ENCODE measurements at regions not wholly inside any gene's neighbourhood (a gene's known extent, or its start where the extent isn't known, plus 50 kb on each side); places are given as distances from the start of the nearest gene placed in this dataset.

DNA sequence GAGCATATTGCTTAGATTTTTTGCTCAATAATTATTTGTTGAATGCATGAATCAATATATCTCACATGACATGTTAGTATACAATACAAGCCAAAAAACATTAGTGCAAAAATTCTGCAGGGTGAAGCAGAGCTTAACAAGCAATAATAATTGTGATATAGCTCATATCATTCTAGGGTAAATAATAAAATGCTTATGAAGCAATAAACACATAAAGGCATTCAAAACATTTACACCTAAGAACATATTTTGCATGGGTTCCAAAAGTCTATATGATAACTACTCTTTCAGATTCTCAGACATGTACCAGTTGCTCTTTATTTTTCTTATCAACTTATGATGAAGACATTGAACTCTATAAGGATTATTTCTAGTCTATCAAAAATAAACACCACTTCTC, 886.2 kb downstream of the TRHDE start:
- in situ Hi-C loops (cut with HindIII; ENCODE audit: low sequenced_read_pairs) = no loop called here
- TF ChIP-seq, protein P1, sequence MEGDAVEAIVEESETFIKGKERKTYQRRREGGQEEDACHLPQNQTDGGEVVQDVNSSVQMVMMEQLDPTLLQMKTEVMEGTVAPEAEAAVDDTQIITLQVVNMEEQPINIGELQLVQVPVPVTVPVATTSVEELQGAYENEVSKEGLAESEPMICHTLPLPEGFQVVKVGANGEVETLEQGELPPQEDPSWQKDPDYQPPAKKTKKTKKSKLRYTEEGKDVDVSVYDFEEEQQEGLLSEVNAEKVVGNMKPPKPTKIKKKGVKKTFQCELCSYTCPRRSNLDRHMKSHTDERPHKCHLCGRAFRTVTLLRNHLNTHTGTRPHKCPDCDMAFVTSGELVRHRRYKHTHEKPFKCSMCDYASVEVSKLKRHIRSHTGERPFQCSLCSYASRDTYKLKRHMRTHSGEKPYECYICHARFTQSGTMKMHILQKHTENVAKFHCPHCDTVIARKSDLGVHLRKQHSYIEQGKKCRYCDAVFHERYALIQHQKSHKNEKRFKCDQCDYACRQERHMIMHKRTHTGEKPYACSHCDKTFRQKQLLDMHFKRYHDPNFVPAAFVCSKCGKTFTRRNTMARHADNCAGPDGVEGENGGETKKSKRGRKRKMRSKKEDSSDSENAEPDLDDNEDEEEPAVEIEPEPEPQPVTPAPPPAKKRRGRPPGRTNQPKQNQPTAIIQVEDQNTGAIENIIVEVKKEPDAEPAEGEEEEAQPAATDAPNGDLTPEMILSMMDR (IDR thresholded peaks at IDR 0.05; ENCODE audit: low read depth, low read length) = no peak
- DNase-seq (ENCODE audit: low read depth, low spot score) = no peak
- no peak overlapping the region for H3K4me3 ChIP-seq (ENCODE audit: low read depth, low read length)

DNA sequence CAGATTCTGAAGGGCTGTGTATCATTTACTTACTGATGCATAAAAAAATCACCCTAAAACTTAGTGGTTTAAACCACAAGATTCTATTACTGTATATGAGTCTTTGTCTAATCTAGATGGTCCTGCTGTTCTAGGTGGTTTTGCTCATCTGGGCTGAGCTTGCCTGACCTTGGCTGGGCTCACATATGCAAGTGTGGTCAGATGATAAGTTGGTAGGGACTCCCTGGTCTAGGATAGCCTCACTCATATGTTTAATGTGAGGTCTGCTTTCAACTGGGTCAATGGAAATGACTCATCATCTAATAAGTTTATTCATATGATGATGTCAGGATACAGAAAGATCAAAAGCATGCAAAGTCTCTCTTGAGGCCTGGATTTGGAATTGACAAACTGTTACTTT, 887.8 kb downstream of the TRHDE start:
- H3K4me3 ChIP-seq (ENCODE audit: low read depth, low read length) = no peak overlapping the region
- TF ChIP-seq, protein P1 (IDR thresholded peaks at IDR 0.05; ENCODE audit: low read depth, low read length) = no peak
- in situ Hi-C loops (cut with HindIII; ENCODE audit: low sequenced_read_pairs) = no loop called here
- DNase-seq (ENCODE audit: low read depth, low spot score) = no peak

DNA sequence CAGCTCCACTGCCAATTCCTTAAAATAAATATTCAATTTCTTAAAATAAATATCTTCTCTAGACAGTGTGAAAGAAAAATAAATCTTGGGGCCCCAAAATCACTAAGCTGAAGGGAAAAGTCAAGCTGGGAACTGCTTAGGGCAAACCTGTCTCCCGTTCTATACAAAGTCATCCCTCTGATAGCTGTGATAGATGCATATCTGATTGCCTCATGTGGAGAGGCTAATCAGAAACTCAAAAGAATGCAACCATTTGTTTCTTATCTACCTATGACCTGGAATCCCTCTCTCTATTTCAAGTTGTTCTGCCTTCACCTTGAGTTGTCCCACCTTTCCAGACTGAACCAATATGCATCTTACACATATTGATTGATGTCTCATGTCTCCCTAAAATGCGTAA, 889.8 kb downstream of the TRHDE start:
- TF ChIP-seq, protein P1 (IDR thresholded peaks at IDR 0.05; ENCODE audit: low read depth, low read length) = no peak
- no peak overlapping the region for H3K4me3 ChIP-seq (ENCODE audit: low read depth, low read length)

DNA sequence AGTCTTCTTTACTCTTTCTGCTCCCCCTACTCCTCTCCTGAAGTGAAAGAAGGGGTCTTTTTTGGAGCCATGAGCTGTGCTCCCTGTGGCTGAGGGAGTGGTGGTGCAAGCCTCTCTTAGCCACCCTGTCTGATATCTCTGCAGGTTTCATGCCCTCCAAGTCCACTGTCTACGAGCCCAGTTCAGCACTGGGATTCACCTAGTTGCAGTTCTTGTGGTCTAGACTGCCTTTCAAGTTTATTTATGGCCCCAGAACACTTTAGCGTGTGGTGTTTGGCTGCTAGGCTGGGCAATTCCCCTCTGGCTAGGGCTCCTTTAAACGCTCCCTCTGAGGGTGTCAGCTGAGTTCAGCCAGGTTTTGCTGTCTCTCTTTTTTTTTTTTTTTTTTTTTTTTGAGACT, 908.6 kb downstream of the TRHDE start:
- no peak overlapping the region for H3K4me3 ChIP-seq (ENCODE audit: low read depth, low read length)
- in situ Hi-C loops (cut with HindIII; ENCODE audit: low sequenced_read_pairs) = no loop called here
- TF ChIP-seq, protein P1 (IDR thresholded peaks at IDR 0.05; ENCODE audit: low read depth, low read length) = no peak
- DNase-seq (ENCODE audit: low read depth, low spot score) = no peak

More for the DNA sequence above, 889.8 kb downstream of the TRHDE start:
- in situ Hi-C loops (cut with HindIII; ENCODE audit: low sequenced_read_pairs) = no loop called here
- DNase-seq (ENCODE audit: low read depth, low spot score) = no peak

DNA sequence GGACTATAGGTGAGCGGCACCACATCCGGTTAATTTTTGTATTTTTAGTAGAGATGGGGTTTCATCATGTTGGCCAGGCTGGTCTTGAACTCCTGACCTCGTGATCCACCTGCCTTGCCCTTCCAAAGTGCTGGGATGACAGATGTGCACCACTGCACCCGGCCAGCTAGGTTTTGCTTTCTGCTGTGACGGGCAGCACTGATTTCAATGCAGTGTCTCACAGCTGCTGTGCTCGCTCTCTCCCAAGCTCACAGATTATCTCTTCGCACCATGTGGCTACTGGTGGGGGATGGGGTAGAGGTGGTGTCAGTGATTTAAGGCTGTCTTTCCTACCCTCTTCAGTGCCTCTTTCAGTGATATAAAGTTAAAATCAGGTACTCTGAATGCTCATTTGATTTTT, 909.1 kb downstream of the TRHDE start:
- H3K4me3 ChIP-seq (ENCODE audit: low read depth, low read length) = no peak overlapping the region
- DNase-seq (ENCODE audit: low read depth, low spot score) = no peak
- in situ Hi-C loops (cut with HindIII; ENCODE audit: low sequenced_read_pairs) = no loop called here
- TF ChIP-seq, protein P1 (IDR thresholded peaks at IDR 0.05; ENCODE audit: low read depth, low read length) = no peak

DNA sequence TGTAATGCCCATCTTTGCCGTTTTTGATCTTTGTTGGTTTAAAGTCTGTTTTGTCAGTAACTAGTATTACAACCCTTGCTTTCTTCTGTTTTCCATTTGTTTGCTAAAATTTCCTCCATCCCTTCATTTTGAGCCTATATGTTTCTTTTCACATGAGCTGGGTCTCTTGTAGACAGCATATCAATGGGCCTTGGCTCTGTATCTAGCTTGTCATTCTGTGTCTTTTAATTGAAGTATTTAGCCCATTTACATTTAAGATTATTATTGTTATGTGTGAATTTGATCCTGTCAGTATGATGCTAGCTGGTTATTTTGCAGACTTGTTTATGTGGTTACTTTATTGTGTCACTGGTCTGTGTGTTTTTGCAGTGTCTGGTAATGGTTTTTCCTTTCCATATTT, 913.2 kb downstream of the TRHDE start:
- TF ChIP-seq, protein P1 (IDR thresholded peaks at IDR 0.05; ENCODE audit: low read depth, low read length) = no peak

DNA sequence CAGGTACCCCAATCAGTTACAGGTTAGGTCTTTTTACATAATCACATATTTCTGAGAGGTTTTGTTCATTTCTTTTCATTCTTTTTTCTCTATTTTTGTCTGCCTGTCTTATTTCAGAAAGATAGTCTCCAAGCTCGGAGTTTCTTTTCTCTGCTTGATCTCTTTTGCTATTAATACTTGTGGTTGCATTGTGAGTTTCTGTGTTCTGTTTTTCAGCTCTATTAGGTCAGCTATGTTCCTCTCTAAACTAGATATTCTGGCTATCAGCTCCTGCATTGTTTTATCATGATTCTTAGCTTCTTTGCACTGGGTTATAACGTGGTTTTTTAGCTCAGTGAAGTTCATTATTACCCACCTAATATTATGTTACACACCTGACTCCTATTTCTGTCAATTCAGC, 914.1 kb downstream of the TRHDE start:
- DNase-seq (ENCODE audit: low read depth, low spot score) = no peak
- TF ChIP-seq, protein P1 (IDR thresholded peaks at IDR 0.05; ENCODE audit: low read depth, low read length) = no peak
- in situ Hi-C loops (cut with HindIII; ENCODE audit: low sequenced_read_pairs) = no loop called here

More for the DNA sequence above, 913.2 kb downstream of the TRHDE start:
- no peak overlapping the region for H3K4me3 ChIP-seq (ENCODE audit: low read depth, low read length)
- in situ Hi-C loops (cut with HindIII; ENCODE audit: low sequenced_read_pairs) = no loop called here
- no peak for DNase-seq (ENCODE audit: low read depth, low spot score)

More for the DNA sequence above, 914.1 kb downstream of the TRHDE start:
- H3K4me3 ChIP-seq (ENCODE audit: low read depth, low read length) = no peak overlapping the region
